ENCODE measurements at regions not wholly inside any gene's neighbourhood (a gene's known extent, or its start where the extent isn't known, plus 50 kb on each side); places are given as distances from the start of the nearest gene placed in this dataset.

DNA sequence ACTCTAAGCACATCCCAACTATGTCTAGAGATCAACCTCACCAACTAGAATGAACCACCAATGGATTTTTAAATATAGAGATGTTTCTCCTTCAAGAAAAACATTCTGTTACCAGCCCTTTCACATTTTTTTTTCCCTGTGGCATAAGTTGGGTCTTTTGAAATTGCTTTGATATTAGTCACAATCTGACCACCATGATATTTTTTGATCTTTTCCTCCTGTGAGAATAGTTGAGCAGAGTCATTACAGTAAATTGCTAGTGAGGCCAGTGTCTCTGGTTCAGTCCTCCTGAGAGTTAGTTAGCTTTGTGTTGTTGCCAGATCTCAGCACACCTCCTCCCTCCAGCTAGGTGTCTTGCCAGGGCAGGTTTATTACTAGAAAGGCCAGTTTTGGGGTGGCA is 79.7 kb upstream of the MYLIP start:
- no peaks in the 10 kb centered on the region for H4K20me1 ChIP-seq (ENCODE audit: insufficient read depth)
- ChIA-PET POLR2A (no interaction called here), CTCF (interaction anchor here (1.1 to 1.3 kb wide), 2 partner anchors 13 to 295 kb away, joined by 3 read pairs; no protein-coding TSS in a partner anchor)

DNA sequence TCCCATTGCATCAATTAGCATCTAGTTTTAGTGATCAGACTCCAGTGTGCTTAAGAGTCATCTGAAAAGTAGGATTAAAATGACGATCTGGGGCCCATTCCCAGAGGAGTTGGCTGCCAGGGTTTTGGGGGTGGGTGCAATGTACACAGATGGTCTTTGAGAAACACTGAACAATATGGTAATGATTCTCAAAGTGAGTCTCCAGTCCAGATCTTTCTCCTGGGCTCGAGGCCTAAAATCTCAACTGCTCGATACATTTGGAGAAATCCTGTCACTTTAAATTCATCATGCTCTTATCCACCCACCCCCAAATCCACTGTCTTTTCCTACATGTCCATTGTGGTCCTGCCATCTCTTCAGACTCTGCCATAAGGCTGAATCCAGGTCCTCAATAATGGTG is 80.7 kb upstream of the MYLIP start:
- H3K9ac ChIP-seq, result no peak overlapping the region
- no peaks in the 10 kb centered on the region for H3F3A ChIP-seq (replicated peaks; ENCODE audit: insufficient read depth)
- H3K4me3 ChIP-seq (ENCODE audit: low read depth in 2 of 2, low read length in 1 of 2), result no peak overlapping the region
- H3K4me1 ChIP-seq (ENCODE audit: control insufficient read depth in 1 of 2, insufficient read depth in 2 of 2, low read depth in 1 of 2, low read length in 1 of 2), result no peaks in the 10 kb centered on the region
- no peaks in the 10 kb centered on the region for H4K20me1 ChIP-seq (ENCODE audit: insufficient read depth)
- no peak for DNase-seq
- ChIA-PET POLR2A (no interaction called here), CTCF (interaction anchor here (1.1 to 1.3 kb wide), 2 partner anchors 12 to 294 kb away, joined by 3 read pairs; no protein-coding TSS in a partner anchor)
- H3K9me3 ChIP-seq, result no peaks in the 10 kb centered on the region
- no peaks in the 10 kb centered on the region for H3K36me3 ChIP-seq (replicated peaks in 1 of 2; ENCODE audit: control insufficient read depth in 1 of 2, insufficient read depth in 2 of 2, low read length in 1 of 2)
- H3K4me2 ChIP-seq, result no peak overlapping the region
- no peaks in the 10 kb centered on the region for H3K79me2 ChIP-seq (ENCODE audit: insufficient read depth)
- no peak overlapping the region for H3K27ac ChIP-seq (ENCODE audit: low read depth in 2 of 2, low read length in 1 of 2)
- no peak overlapping the region for H2AFZ ChIP-seq (ENCODE audit: low read depth)
- H3K27me3 ChIP-seq (ENCODE audit: insufficient read depth), result no peaks in the 10 kb centered on the region
- WGBS (ENCODE audit: low lambda C conversion rate), result 8% methylated on average over 3 of the region's 3 CpGs
- no peaks in the 10 kb centered on the region for H3K9me2 ChIP-seq
- TF ChIP-seq, protein P1, sequence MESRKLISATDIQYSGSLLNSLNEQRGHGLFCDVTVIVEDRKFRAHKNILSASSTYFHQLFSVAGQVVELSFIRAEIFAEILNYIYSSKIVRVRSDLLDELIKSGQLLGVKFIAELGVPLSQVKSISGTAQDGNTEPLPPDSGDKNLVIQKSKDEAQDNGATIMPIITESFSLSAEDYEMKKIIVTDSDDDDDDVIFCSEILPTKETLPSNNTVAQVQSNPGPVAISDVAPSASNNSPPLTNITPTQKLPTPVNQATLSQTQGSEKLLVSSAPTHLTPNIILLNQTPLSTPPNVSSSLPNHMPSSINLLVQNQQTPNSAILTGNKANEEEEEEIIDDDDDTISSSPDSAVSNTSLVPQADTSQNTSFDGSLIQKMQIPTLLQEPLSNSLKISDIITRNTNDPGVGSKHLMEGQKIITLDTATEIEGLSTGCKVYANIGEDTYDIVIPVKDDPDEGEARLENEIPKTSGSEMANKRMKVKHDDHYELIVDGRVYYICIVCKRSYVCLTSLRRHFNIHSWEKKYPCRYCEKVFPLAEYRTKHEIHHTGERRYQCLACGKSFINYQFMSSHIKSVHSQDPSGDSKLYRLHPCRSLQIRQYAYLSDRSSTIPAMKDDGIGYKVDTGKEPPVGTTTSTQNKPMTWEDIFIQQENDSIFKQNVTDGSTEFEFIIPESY (IDR thresholded peaks at IDR 0.05; ENCODE audit: borderline replicate concordance, low read depth), result no peak
- TF ChIP-seq FOSL2 (IDR thresholded peaks at IDR 0.05; ENCODE audit: borderline replicate concordance, low read depth) (no peak), EZH2phosphoT487 (IDR thresholded peaks at IDR 0.05; ENCODE audit: borderline replicate concordance, low read depth) (no peak), JUND (IDR thresholded peaks at IDR 0.05) (no peak), SMC3 (IDR thresholded peaks at IDR 0.05; ENCODE audit: low read depth, low read length) (no peak)
- TF ChIP-seq, protein P2, sequence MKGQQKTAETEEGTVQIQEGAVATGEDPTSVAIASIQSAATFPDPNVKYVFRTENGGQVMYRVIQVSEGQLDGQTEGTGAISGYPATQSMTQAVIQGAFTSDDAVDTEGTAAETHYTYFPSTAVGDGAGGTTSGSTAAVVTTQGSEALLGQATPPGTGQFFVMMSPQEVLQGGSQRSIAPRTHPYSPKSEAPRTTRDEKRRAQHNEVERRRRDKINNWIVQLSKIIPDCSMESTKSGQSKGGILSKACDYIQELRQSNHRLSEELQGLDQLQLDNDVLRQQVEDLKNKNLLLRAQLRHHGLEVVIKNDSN (IDR thresholded peaks at IDR 0.05; ENCODE audit: borderline replicate concordance, low read depth), result no peak
- TF ChIP-seq, protein P3, sequence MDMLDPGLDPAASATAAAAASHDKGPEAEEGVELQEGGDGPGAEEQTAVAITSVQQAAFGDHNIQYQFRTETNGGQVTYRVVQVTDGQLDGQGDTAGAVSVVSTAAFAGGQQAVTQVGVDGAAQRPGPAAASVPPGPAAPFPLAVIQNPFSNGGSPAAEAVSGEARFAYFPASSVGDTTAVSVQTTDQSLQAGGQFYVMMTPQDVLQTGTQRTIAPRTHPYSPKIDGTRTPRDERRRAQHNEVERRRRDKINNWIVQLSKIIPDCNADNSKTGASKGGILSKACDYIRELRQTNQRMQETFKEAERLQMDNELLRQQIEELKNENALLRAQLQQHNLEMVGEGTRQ (IDR thresholded peaks at IDR 0.05; ENCODE audit: borderline replicate concordance, low read depth, low read length), result no peak

More for the DNA sequence above, 79.7 kb upstream of the MYLIP start:
- Histone ChIP-seq H3K9me3 (no peaks in the 10 kb centered on the region), H3K27me3 (ENCODE audit: insufficient read depth) (no peaks in the 10 kb centered on the region), H3F3A (replicated peaks; ENCODE audit: insufficient read depth) (no peaks in the 10 kb centered on the region), H3K36me3 (replicated peaks in 1 of 2; ENCODE audit: control insufficient read depth in 1 of 2, insufficient read depth in 2 of 2, low read length in 1 of 2) (no peaks in the 10 kb centered on the region), H3K4me1 (ENCODE audit: control insufficient read depth in 1 of 2, insufficient read depth in 2 of 2, low read depth in 1 of 2, low read length in 1 of 2) (no peaks in the 10 kb centered on the region), H3K27ac (ENCODE audit: low read depth in 2 of 2, low read length in 1 of 2) (no peak overlapping the region), H3K79me2 (ENCODE audit: insufficient read depth) (no peaks in the 10 kb centered on the region), H3K4me2 (no peak overlapping the region), H3K9me2 (no peaks in the 10 kb centered on the region), H3K9ac (no peak overlapping the region), H2AFZ (ENCODE audit: low read depth) (no peak overlapping the region), H3K4me3 (ENCODE audit: low read depth in 2 of 2, low read length in 1 of 2) (no peak overlapping the region)
- DNase-seq, result no peak
- TF ChIP-seq, protein P4, sequence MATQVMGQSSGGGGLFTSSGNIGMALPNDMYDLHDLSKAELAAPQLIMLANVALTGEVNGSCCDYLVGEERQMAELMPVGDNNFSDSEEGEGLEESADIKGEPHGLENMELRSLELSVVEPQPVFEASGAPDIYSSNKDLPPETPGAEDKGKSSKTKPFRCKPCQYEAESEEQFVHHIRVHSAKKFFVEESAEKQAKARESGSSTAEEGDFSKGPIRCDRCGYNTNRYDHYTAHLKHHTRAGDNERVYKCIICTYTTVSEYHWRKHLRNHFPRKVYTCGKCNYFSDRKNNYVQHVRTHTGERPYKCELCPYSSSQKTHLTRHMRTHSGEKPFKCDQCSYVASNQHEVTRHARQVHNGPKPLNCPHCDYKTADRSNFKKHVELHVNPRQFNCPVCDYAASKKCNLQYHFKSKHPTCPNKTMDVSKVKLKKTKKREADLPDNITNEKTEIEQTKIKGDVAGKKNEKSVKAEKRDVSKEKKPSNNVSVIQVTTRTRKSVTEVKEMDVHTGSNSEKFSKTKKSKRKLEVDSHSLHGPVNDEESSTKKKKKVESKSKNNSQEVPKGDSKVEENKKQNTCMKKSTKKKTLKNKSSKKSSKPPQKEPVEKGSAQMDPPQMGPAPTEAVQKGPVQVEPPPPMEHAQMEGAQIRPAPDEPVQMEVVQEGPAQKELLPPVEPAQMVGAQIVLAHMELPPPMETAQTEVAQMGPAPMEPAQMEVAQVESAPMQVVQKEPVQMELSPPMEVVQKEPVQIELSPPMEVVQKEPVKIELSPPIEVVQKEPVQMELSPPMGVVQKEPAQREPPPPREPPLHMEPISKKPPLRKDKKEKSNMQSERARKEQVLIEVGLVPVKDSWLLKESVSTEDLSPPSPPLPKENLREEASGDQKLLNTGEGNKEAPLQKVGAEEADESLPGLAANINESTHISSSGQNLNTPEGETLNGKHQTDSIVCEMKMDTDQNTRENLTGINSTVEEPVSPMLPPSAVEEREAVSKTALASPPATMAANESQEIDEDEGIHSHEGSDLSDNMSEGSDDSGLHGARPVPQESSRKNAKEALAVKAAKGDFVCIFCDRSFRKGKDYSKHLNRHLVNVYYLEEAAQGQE (IDR thresholded peaks at IDR 0.05; ENCODE audit: low read depth, low read length), result no peak
- TF ChIP-seq NFIC (IDR thresholded peaks at IDR 0.05; ENCODE audit: borderline replicate concordance) (no peak), RCOR1 (IDR thresholded peaks at IDR 0.05; ENCODE audit: low read length) (no peak), TCF12 (IDR thresholded peaks at IDR 0.05) (no peak)
- TF ChIP-seq, protein P1 (IDR thresholded peaks at IDR 0.05; ENCODE audit: borderline replicate concordance, low read depth), result no peak
- TF ChIP-seq, protein P5, sequence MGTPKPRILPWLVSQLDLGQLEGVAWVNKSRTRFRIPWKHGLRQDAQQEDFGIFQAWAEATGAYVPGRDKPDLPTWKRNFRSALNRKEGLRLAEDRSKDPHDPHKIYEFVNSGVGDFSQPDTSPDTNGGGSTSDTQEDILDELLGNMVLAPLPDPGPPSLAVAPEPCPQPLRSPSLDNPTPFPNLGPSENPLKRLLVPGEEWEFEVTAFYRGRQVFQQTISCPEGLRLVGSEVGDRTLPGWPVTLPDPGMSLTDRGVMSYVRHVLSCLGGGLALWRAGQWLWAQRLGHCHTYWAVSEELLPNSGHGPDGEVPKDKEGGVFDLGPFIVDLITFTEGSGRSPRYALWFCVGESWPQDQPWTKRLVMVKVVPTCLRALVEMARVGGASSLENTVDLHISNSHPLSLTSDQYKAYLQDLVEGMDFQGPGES (IDR thresholded peaks at IDR 0.05; ENCODE audit: low read depth, low read length), result no peak
